GM12864 (cell line): ENCODE measurements at regions not wholly inside any gene's neighbourhood (a gene's known extent, or its start where the extent isn't known, plus 50 kb on each side); places are given as distances from the start of the nearest gene placed in this dataset.

ENCODE experiments used
- DNase-seq: peaks from one replicate; pipeline ENCODE4 v3.0.0-alpha.2; 2011; ENCODE audit warnings: low read depth
- H3K4me3 ChIP-seq: 2 replicates; pipeline ENCODE4 v1.5.1; 2011; ENCODE audit warnings: mild to moderate bottlenecking, low read depth, low read length, control low read depth
- TF ChIP-seq, protein P1 (sequence below): IDR thresholded peaks from 2 replicates; pipeline ENCODE4 v1.5.1; 2011; ENCODE audit warnings: low read depth, mild to moderate bottlenecking, moderate library complexity, low read length, control low read depth, inconsistent platforms; ENCODE audit errors: missing control alignments

DNA sequence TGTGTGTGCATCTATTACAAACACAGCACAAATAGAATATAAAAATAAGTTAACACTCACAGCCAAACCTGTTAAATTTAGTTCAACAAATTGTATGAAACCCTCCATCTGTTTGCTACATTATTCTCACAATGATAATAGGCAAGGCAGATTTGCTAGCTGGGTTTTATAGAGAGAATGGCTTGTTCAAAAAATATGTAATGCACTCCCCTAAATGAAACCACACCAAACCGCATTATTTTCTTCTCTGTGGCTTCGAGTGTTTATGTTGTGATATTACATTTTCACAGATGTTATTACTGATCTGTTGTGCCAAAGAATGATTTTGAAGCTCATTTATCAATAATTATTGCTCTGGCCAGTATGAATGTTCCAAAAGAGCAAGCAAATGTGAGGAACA lies 92.9 kb downstream of the SPATA31D1 start:
- no peak overlapping the region for H3K4me3 ChIP-seq
- DNase-seq, result no peak
- TF ChIP-seq, protein P1, sequence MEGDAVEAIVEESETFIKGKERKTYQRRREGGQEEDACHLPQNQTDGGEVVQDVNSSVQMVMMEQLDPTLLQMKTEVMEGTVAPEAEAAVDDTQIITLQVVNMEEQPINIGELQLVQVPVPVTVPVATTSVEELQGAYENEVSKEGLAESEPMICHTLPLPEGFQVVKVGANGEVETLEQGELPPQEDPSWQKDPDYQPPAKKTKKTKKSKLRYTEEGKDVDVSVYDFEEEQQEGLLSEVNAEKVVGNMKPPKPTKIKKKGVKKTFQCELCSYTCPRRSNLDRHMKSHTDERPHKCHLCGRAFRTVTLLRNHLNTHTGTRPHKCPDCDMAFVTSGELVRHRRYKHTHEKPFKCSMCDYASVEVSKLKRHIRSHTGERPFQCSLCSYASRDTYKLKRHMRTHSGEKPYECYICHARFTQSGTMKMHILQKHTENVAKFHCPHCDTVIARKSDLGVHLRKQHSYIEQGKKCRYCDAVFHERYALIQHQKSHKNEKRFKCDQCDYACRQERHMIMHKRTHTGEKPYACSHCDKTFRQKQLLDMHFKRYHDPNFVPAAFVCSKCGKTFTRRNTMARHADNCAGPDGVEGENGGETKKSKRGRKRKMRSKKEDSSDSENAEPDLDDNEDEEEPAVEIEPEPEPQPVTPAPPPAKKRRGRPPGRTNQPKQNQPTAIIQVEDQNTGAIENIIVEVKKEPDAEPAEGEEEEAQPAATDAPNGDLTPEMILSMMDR, result no peak

DNA sequence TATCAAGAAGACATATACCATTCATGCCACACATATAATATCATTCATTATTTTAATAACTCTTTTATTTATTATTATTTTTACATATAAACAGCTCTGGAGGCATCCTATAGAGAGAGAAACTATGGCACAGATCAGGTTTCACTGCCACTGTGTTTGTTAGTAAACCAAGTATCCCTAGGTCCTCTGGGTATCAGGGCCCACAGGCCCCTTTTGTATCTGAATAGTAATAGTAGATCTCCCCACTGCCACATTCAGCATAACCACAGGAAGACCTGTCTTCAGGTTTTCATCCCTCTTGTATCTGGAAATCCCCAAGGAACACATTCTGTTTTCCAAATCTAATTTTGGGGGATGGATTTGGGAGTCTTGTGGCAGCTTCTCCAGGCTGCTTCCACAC lies 94.0 kb downstream of the SPATA31D1 start:
- no peak overlapping the region for H3K4me3 ChIP-seq
- TF ChIP-seq, protein P1, result no peak
- no peak for DNase-seq

DNA sequence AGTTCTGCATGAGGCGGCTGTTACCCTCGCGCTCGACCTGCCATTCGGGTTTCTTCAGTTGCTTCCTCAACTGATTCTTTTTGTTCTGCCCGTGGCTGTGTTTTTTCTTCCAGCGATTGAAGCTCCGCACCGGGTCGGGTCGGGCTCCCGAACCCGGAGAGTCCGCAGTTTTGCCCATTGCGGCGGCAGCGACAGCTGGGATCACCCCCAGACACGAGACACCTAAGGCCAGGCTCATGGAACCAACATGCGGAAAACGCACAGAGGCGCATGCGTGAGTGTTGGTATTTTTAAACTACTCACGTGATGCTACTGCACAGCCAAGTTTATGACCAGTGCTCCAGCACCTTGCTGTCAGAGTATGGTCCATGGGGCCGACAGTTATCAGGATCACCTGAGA lies 100.0 kb downstream of the SPATA31D1 start:
- TF ChIP-seq, protein P1, result no peak
- no peak overlapping the region for H3K4me3 ChIP-seq
- no peak for DNase-seq

DNA sequence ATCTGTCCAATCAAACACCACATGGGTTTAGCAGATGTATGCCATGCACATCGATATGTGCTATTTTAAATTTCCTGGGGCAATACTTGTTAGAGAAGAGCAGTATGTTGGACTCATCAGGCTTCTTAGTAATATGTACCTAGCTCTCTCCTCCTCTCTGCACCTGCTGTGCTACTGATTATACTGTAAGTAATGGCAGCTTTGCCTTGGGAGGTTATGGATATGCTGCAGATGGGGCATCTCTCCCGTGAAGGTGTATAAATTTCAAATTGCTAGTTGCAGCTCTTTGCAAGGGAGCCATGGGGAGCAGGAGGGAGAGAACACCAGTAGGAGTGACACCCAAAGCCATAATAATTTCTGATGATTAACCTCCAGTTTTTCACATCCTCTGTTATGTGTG lies 101.5 kb downstream of the SPATA31D1 start:
- no peak for DNase-seq
- TF ChIP-seq, protein P1, result no peak
- H3K4me3 ChIP-seq, result no peak overlapping the region

DNA sequence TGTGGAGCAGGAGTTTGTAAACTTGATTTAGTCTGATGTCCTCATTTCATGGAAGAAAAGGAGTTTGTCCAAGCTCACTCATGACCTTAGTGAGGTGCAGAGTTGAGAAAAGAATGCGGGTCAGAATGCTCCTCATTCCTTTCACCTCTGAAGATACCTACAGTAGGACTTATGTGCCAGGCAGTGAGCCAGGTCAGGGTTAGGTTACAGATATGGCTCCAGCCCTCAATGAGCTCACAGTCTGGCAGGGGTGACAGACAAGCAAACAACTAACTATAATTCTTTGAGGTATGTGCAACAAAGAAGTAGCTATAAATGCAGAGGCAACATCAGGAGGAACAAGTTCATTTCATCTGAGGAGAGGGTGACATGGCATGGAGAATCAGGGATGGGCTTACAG lies 102.5 kb downstream of the SPATA31D1 start:
- no peak for DNase-seq
- TF ChIP-seq, protein P1, result no peak
- no peak overlapping the region for H3K4me3 ChIP-seq

DNA sequence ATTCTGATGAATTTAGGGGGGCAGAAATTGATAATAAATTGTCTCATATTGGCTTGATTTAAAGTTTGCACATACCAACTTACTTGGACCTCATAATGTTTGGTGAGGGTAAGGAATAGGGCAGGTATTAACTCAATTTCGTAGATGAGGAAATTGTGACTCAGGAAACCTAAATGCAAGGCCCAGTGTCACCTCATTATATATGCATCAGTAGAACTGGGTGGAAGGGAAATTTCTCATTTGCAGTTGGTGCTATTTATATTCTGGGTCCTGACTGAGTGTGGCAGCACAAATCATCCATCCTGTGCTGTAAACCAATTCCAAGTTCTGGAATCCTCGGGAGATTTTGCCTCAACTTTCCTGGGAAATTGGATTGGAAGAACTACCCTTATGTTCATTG lies 103.0 kb downstream of the SPATA31D1 start:
- TF ChIP-seq, protein P1, result no peak
- no peak overlapping the region for H3K4me3 ChIP-seq
- DNase-seq, result no peak

DNA sequence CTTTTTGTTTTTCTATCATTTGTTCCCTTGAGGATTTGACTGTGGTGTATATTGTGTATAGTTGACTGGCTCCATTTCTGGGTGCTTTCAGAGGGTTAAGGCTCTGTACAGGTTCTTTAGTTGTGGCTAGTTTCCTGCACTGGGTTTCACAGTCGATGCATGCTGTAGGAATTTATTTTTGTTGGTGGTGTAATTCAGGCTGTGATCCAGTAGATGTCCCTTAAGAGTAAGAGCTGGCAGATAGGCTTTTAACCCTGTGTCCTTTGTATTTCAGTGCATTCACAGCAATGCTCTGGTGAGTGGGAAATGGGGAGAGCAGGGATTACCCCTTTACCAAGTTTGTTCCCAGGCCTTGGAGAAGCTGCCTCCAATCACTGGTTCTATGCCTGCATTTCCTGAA lies 112.9 kb downstream of the SPATA31D1 start:
- H3K4me3 ChIP-seq, result no peak overlapping the region
- TF ChIP-seq, protein P1, result no peak
- no peak for DNase-seq
